ENCODE measurements at regions not wholly inside any gene's neighbourhood (a gene's known extent, or its start where the extent isn't known, plus 50 kb on each side); places are given as distances from the start of the nearest gene placed in this dataset.

DNA sequence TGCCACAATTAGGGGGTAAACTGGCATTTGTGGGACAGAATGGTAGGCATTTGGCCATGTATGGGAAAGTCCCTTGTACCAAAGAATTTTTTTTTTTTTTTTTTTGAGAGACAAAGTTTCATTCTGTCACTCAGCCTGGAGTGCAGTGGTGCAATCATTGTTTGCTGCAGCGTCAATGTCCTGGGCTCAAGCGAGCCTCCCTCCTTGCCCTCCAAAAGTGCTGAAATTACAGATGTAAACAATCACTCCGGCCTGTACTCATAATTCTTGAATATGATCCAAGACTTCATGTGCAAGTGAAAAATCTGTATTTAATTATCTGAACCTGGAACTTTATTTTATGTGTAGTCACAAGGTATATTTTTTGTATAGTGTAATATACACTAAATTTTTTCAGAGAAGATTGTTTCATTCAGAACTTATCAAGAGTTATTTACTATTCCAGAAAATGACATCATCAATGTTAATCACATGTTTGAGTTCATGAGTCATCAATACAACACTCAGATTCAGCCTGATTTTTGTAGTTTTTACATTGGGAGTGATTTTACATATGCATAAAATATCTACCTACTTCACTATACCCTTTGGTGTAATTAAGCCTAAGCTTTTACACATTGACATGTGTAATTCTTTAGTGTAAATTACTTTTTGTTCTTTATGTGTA, 138.7 kb upstream of the L3MBTL4 start:
- Histone ChIP-seq H3K27ac (replicated peaks) (no peak overlapping the region), H3K27me3 (ENCODE audit: insufficient read depth, poor library complexity, severe bottlenecking) (no peaks in the 10 kb centered on the region), H3K4me3 (replicated peaks; ENCODE audit: insufficient read depth, low read length) (no peak overlapping the region)
- no peak for DNase-seq (ENCODE audit: low read depth in 1 of 2, low spot score in 1 of 2)
- TF ChIP-seq SPI1 (IDR thresholded peaks at IDR 0.05; ENCODE audit: borderline replicate concordance, low read depth) (no peak), POLR2AphosphoS5 (IDR thresholded peaks at IDR 0.05; ENCODE audit: low read depth) (no peak), CTCF (IDR thresholded peaks at IDR 0.05; ENCODE audit: insufficient read depth, low read length) (no peak), GABPA (IDR thresholded peaks at IDR 0.05; ENCODE audit: low read depth) (no peak)
- TF ChIP-seq, protein P1, sequence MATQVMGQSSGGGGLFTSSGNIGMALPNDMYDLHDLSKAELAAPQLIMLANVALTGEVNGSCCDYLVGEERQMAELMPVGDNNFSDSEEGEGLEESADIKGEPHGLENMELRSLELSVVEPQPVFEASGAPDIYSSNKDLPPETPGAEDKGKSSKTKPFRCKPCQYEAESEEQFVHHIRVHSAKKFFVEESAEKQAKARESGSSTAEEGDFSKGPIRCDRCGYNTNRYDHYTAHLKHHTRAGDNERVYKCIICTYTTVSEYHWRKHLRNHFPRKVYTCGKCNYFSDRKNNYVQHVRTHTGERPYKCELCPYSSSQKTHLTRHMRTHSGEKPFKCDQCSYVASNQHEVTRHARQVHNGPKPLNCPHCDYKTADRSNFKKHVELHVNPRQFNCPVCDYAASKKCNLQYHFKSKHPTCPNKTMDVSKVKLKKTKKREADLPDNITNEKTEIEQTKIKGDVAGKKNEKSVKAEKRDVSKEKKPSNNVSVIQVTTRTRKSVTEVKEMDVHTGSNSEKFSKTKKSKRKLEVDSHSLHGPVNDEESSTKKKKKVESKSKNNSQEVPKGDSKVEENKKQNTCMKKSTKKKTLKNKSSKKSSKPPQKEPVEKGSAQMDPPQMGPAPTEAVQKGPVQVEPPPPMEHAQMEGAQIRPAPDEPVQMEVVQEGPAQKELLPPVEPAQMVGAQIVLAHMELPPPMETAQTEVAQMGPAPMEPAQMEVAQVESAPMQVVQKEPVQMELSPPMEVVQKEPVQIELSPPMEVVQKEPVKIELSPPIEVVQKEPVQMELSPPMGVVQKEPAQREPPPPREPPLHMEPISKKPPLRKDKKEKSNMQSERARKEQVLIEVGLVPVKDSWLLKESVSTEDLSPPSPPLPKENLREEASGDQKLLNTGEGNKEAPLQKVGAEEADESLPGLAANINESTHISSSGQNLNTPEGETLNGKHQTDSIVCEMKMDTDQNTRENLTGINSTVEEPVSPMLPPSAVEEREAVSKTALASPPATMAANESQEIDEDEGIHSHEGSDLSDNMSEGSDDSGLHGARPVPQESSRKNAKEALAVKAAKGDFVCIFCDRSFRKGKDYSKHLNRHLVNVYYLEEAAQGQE (IDR thresholded peaks at IDR 0.05; ENCODE audit: insufficient replicate concordance, low read depth): no peak

- TF ChIP-seq SPI1 (IDR thresholded peaks at IDR 0.05; ENCODE audit: borderline replicate concordance, low read depth) (no peak), POLR2AphosphoS5 (IDR thresholded peaks at IDR 0.05; ENCODE audit: low read depth) (no peak), CTCF (IDR thresholded peaks at IDR 0.05; ENCODE audit: insufficient read depth, low read length) (no peak), GABPA (IDR thresholded peaks at IDR 0.05; ENCODE audit: low read depth) (no peak)
- TF ChIP-seq, protein P1 (IDR thresholded peaks at IDR 0.05; ENCODE audit: insufficient replicate concordance, low read depth): no peak
- no peak overlapping the region for H3K4me3 ChIP-seq (replicated peaks; ENCODE audit: insufficient read depth, low read length)
- H3K27ac ChIP-seq (replicated peaks): no peak overlapping the region
- DNase-seq (ENCODE audit: low read depth in 1 of 2, low spot score in 1 of 2): no peak
- no peaks in the 10 kb centered on the region for H3K27me3 ChIP-seq (ENCODE audit: insufficient read depth, poor library complexity, severe bottlenecking)
Observed at GRCh38 chr18:6557057-6557769, 142.5 kb upstream of the L3MBTL4 start.

DNA sequence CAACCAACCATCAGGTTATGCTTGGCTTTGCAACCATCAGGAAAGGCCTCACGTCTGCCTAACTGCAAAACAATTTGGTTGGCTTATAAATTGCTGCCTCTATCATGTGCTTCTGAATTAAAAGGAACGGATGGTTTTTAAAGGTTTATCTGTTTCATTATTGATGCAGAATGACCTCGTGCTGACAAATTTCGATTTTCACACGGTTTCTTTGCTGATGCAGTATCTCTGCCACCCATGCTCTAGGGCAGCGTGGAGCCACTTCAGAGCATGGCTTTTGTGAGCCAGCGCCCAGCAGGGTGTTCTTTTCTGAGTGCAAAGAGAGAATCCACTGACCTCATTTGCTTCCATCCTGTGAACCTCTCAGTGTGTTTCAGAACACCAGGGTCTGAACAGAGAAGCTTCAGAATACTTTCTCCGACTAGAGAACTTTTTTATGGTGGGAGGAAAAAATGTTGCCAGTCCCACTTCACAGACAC, 143.1 kb upstream of the L3MBTL4 start:
- TF ChIP-seq SPI1 (IDR thresholded peaks at IDR 0.05; ENCODE audit: borderline replicate concordance, low read depth) (no peak), POLR2AphosphoS5 (IDR thresholded peaks at IDR 0.05; ENCODE audit: low read depth) (no peak), CTCF (IDR thresholded peaks at IDR 0.05; ENCODE audit: insufficient read depth, low read length) (no peak), GABPA (IDR thresholded peaks at IDR 0.05; ENCODE audit: low read depth) (no peak)
- TF ChIP-seq, protein P1 (IDR thresholded peaks at IDR 0.05; ENCODE audit: insufficient replicate concordance, low read depth): no peak
- no peak overlapping the region for H3K27ac ChIP-seq (replicated peaks)
- H3K27me3 ChIP-seq (ENCODE audit: insufficient read depth, poor library complexity, severe bottlenecking): no peaks in the 10 kb centered on the region
- H3K4me3 ChIP-seq (replicated peaks; ENCODE audit: insufficient read depth, low read length): no peak overlapping the region
- no peak for DNase-seq (ENCODE audit: low read depth in 1 of 2, low spot score in 1 of 2)
